SK-N-MC (cell line): ENCODE measurements at regions not wholly inside any gene's neighbourhood (a gene's known extent, or its start where the extent isn't known, plus 50 kb on each side); places are given as distances from the start of the nearest gene placed in this dataset.

Experiments used
- EZH2 ChIP-seq: fragments of 200-600 bp; sonication (generic); IDR thresholded peaks from one replicate; pipeline ENCODE4 v1.6.1; 2017; ENCODE audit warnings: antibody characterized with exemption
- FOXP2 ChIP-seq: optimal IDR thresholded peaks from 2 replicates; pipeline ENCODE3; 2011; ENCODE audit warnings: mild to moderate bottlenecking, moderate library complexity; ENCODE audit not compliant: insufficient read depth; ENCODE audit errors: extremely low read length, control extremely low read depth
- POLR2AphosphoS5 ChIP-seq: IDR thresholded peaks from 2 replicates; pipeline ENCODE4 v1.6.1; 2012; ENCODE audit warnings: mild to moderate bottlenecking, low read depth, low read length, borderline replicate concordance

DNA sequence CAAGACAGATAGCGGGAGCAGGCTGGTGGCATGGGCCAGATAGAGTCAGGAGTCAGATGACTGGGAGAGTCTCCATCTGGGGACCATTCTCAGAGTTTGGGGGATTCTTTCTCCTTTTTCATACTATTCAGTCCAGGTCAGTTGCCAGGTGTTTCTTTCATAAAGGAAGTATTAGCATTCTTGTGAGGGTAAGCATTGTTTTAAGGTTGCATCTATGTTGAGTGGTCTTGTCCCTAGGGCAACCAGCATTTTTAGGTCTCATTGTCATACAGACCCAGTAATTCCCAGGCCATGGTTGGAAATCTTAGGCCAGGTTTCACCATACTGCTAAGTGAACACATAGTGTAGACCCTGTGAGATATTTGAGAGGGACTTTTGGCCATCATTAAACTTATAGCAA, 122.3 kb upstream of the POC5 start:
- TF ChIP-seq POLR2AphosphoS5 (no peak), EZH2 (no peak), FOXP2 (no peak)
